Sigmoid colon (tissue), 4 donors: ENCODE measurements at regions not wholly inside any gene's neighbourhood (a gene's known extent, or its start where the extent isn't known, plus 50 kb on each side); places are given as distances from the start of the nearest gene placed in this dataset.

ENCODE experiments used
- CTCF ChIP-seq, 4 experiments: fragments of 450-650 bp in 3 of 4; fragments of 200-600 bp in 1 of 4; IDR thresholded peaks; one replicate each; pipeline ENCODE4 v1.5.1; 2016 to 2019; ENCODE audit warnings: antibody characterized with exemption in 4 of 4, mild to moderate bottlenecking in 3 of 4, moderate library complexity in 2 of 4
- EP300 ChIP-seq, 4 donors: sonication (generic); formaldehyde crosslinking; IDR thresholded peaks; one replicate each; pipeline ENCODE4 v1.6.1; 2017; ENCODE audit warnings: antibody characterized with exemption in 4 of 4
- POLR2AphosphoS5 ChIP-seq, 4 donors: sonication (generic); formaldehyde crosslinking; IDR thresholded peaks; one replicate each; pipeline ENCODE4 v1.6.1; 2017; ENCODE audit warnings: antibody characterized with exemption in 4 of 4

GRCh38 chr14:105602799-105603793 lies 76.7 kb downstream of the TMEM121 start:
- no peak for TF ChIP-seq CTCF (IDR thresholded peaks at IDR 0.05)
- TF ChIP-seq EP300 (IDR thresholded peaks at IDR 0.05): no peak
- no peak for TF ChIP-seq POLR2AphosphoS5 (IDR thresholded peaks at IDR 0.05)
